ENCODE measurements at regions not wholly inside any gene's neighbourhood (a gene's known extent, or its start where the extent isn't known, plus 50 kb on each side); places are given as distances from the start of the nearest gene placed in this dataset.

DNA sequence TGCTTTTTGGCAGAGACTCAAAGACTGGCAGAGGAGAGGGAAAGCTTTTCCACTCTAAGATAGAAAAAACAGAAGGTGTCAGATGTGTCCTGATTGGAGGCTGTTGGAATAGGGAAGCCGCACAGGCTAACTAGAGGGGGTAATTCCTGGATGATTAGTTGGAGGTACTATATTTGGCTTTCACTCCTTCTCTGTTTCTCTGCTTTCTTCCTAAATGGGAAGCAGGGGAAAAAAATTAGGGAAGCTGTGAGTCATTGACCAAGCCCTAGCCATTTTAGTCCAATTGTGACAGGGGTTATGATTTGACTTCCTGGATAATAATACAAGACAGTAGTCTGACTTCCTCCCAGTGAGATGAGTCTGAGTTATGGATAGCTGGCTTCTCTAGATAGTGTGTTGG, 475.2 kb upstream of the CELF2 start:
- TF ChIP-seq POLR2A (IDR thresholded peaks at IDR 0.05; ENCODE audit: low read depth, low read length) = no peak
- TF ChIP-seq FOS (IDR thresholded peaks at IDR 0.05; ENCODE audit: borderline replicate concordance, insufficient read depth, low read length) = no peak
- TF ChIP-seq, protein P1, sequence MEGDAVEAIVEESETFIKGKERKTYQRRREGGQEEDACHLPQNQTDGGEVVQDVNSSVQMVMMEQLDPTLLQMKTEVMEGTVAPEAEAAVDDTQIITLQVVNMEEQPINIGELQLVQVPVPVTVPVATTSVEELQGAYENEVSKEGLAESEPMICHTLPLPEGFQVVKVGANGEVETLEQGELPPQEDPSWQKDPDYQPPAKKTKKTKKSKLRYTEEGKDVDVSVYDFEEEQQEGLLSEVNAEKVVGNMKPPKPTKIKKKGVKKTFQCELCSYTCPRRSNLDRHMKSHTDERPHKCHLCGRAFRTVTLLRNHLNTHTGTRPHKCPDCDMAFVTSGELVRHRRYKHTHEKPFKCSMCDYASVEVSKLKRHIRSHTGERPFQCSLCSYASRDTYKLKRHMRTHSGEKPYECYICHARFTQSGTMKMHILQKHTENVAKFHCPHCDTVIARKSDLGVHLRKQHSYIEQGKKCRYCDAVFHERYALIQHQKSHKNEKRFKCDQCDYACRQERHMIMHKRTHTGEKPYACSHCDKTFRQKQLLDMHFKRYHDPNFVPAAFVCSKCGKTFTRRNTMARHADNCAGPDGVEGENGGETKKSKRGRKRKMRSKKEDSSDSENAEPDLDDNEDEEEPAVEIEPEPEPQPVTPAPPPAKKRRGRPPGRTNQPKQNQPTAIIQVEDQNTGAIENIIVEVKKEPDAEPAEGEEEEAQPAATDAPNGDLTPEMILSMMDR (IDR thresholded peaks at IDR 0.05; ENCODE audit: extremely low read depth in 1 of 2, insufficient read depth in 1 of 2, low read depth in 1 of 2, low read length in 2 of 2) = no peak
- TF ChIP-seq MYC (IDR thresholded peaks at IDR 0.05; ENCODE audit: low read depth, low read length) = no peak
- TF ChIP-seq JUN (IDR thresholded peaks at IDR 0.05; ENCODE audit: borderline replicate concordance, insufficient read depth, insufficient read length, low read depth) = no peak
- TF ChIP-seq, protein P2, sequence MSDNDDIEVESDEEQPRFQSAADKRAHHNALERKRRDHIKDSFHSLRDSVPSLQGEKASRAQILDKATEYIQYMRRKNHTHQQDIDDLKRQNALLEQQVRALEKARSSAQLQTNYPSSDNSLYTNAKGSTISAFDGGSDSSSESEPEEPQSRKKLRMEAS (IDR thresholded peaks at IDR 0.05; ENCODE audit: insufficient read depth, insufficient read length) = no peak

Measured in endothelial cell of umbilical vein (primary cell).